ENCODE measurements at regions not wholly inside any gene's neighbourhood (a gene's known extent, or its start where the extent isn't known, plus 50 kb on each side); places are given as distances from the start of the nearest gene placed in this dataset.

GRCh38 chr1:170225781-170226530 lies 80.2 kb downstream of the NTMT2 start:
- H3K4me2 ChIP-seq (ENCODE audit: low read length): no peak overlapping the region
- H3K27me3 ChIP-seq (ENCODE audit: low read depth, low read length): no peaks in the 10 kb centered on the region
- no peak overlapping the region for H3K4me3 ChIP-seq (ENCODE audit: low read length)
- no peaks in the 10 kb centered on the region for H3K79me2 ChIP-seq (ENCODE audit: low read length)
- H3K27ac ChIP-seq (ENCODE audit: low read length): no peak overlapping the region
- no peak overlapping the region for H3K9ac ChIP-seq (ENCODE audit: low read length)
- H3K9me3 ChIP-seq (ENCODE audit: insufficient read depth, low read length): no peaks in the 10 kb centered on the region
- H3K36me3 ChIP-seq (replicated peaks; ENCODE audit: low read depth, low read length): no peaks in the 10 kb centered on the region
- H4K20me1 ChIP-seq (ENCODE audit: insufficient read depth, low read length): no peaks in the 10 kb centered on the region
- no peaks in the 10 kb centered on the region for H3K4me1 ChIP-seq (ENCODE audit: low read length)
- H2AFZ ChIP-seq (ENCODE audit: low read depth, low read length): no peak overlapping the region
- TF ChIP-seq EZH2phosphoT487 (IDR thresholded peaks at IDR 0.05; ENCODE audit: low read depth) (no peak), CTCF (IDR thresholded peaks at IDR 0.05; ENCODE audit: low read depth, low read length) (no peak)

GRCh38 chr1:170226767-170227166 lies 81.0 kb downstream of the NTMT2 start:
- Histone ChIP-seq H3K27ac (ENCODE audit: low read length) (no peak overlapping the region), H3K9me3 (ENCODE audit: insufficient read depth, low read length) (no peaks in the 10 kb centered on the region), H3K4me1 (ENCODE audit: low read length) (no peaks in the 10 kb centered on the region), H4K20me1 (ENCODE audit: insufficient read depth, low read length) (no peaks in the 10 kb centered on the region), H3K4me3 (ENCODE audit: low read length) (no peak overlapping the region), H3K27me3 (ENCODE audit: low read depth, low read length) (no peaks in the 10 kb centered on the region), H3K4me2 (ENCODE audit: low read length) (no peak overlapping the region), H3K36me3 (replicated peaks; ENCODE audit: low read depth, low read length) (no peaks in the 10 kb centered on the region), H3K79me2 (ENCODE audit: low read length) (no peaks in the 10 kb centered on the region), H3K9ac (ENCODE audit: low read length) (no peak overlapping the region), H2AFZ (ENCODE audit: low read depth, low read length) (no peak overlapping the region)
- TF ChIP-seq CTCF (IDR thresholded peaks at IDR 0.05; ENCODE audit: low read depth, low read length) (no peak), EZH2phosphoT487 (IDR thresholded peaks at IDR 0.05; ENCODE audit: low read depth) (no peak)

- H3K79me2 ChIP-seq (ENCODE audit: low read length): no peaks in the 10 kb centered on the region
- H2AFZ ChIP-seq (ENCODE audit: low read depth, low read length): no peak overlapping the region
- H4K20me1 ChIP-seq (ENCODE audit: insufficient read depth, low read length): no peaks in the 10 kb centered on the region
- H3K9ac ChIP-seq (ENCODE audit: low read length): no peak overlapping the region
- TF ChIP-seq EZH2phosphoT487 (IDR thresholded peaks at IDR 0.05; ENCODE audit: low read depth) (no peak), CTCF (IDR thresholded peaks at IDR 0.05; ENCODE audit: low read depth, low read length) (no peak)
- no peak overlapping the region for H3K4me2 ChIP-seq (ENCODE audit: low read length)
- H3K9me3 ChIP-seq (ENCODE audit: insufficient read depth, low read length): no peaks in the 10 kb centered on the region
- H3K36me3 ChIP-seq (replicated peaks; ENCODE audit: low read depth, low read length): no peaks in the 10 kb centered on the region
- H3K27ac ChIP-seq (ENCODE audit: low read length): no peak overlapping the region
- H3K27me3 ChIP-seq (ENCODE audit: low read depth, low read length): no peaks in the 10 kb centered on the region
- no peak overlapping the region for H3K4me3 ChIP-seq (ENCODE audit: low read length)
- no peaks in the 10 kb centered on the region for H3K4me1 ChIP-seq (ENCODE audit: low read length)
These were observed 84.6 kb downstream of the NTMT2 start for GRCh38 chr1:170230323-170230722.

GRCh38 chr1:170231662-170232061 lies 85.9 kb downstream of the NTMT2 start:
- H3K9me3 ChIP-seq (ENCODE audit: insufficient read depth, low read length): no peaks in the 10 kb centered on the region
- H3K9ac ChIP-seq (ENCODE audit: low read length): no peak overlapping the region
- no peaks in the 10 kb centered on the region for H4K20me1 ChIP-seq (ENCODE audit: insufficient read depth, low read length)
- H3K4me2 ChIP-seq (ENCODE audit: low read length): no peak overlapping the region
- no peaks in the 10 kb centered on the region for H3K4me1 ChIP-seq (ENCODE audit: low read length)
- H3K27me3 ChIP-seq (ENCODE audit: low read depth, low read length): no peaks in the 10 kb centered on the region
- no peaks in the 10 kb centered on the region for H3K79me2 ChIP-seq (ENCODE audit: low read length)
- H3K4me3 ChIP-seq (ENCODE audit: low read length): no peak overlapping the region
- no peak overlapping the region for H3K27ac ChIP-seq (ENCODE audit: low read length)
- TF ChIP-seq CTCF (IDR thresholded peaks at IDR 0.05; ENCODE audit: low read depth, low read length): no peak
- TF ChIP-seq EZH2phosphoT487 (IDR thresholded peaks at IDR 0.05; ENCODE audit: low read depth): no peak
- H2AFZ ChIP-seq (ENCODE audit: low read depth, low read length): no peak overlapping the region
- H3K36me3 ChIP-seq (replicated peaks; ENCODE audit: low read depth, low read length): no peaks in the 10 kb centered on the region

All from OCI-LY3 (cell line).